Fibroblast of mammary gland (primary cell): ENCODE measurements at regions not wholly inside any gene's neighbourhood (a gene's known extent, or its start where the extent isn't known, plus 50 kb on each side); places are given as distances from the start of the nearest gene placed in this dataset.
"Not testable (repeated sequence)": the region's sequence is repeated elsewhere in the genome, so short reads cannot be mapped to it uniquely, and the experiment has no call there.

Source experiments
- DNase-seq: peaks from one replicate; pipeline ENCODE4 v3.0.0-alpha.2; 2010; ENCODE audit warnings: low read depth
- H3K4me3 ChIP-seq: 2 replicates; pipeline ENCODE4 v1.5.1; 2011; ENCODE audit warnings: low read depth, mild to moderate bottlenecking, low read length, moderate library complexity; ENCODE audit not compliant: control insufficient read depth
- CTCF ChIP-seq: conservative IDR thresholded peaks from 2 replicates; pipeline ENCODE4 v1.5.1; 2011; ENCODE audit warnings: low read depth, low read length, inconsistent platforms; ENCODE audit not compliant: control insufficient read depth, insufficient read depth

DNA sequence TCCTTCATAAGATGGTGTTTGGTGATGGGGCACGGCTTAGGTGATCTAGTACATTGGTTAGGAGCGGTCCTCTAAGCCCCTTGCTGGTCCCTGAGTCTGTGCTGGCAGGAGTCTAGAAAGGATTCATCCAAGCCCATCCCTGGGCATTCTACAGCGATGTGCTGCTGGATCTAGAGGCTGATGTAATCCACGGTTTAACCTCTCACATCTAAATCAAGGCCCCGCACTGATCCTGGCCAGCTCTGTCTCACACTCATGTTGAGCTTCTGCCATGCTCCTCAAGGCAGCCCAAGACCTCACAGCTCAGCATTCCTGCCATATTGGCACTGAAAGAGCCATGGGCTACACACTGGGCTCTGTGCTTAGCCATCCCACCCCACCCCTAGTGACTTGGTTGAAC lies 664.8 kb downstream of the STK39 start:
- no peak overlapping the region for H3K4me3 ChIP-seq
- DNase-seq = peak; percentile 17
- no peak for TF ChIP-seq CTCF

- no peak for TF ChIP-seq CTCF
- H3K4me3 ChIP-seq = no peak overlapping the region
- DNase-seq = peak; percentile 51
These were observed 665.3 kb downstream of the STK39 start for GRCh38 chr2:167581961-167582574.

- no peak overlapping the region for H3K4me3 ChIP-seq
- no peak for DNase-seq
- no peak for TF ChIP-seq CTCF
These were observed 667.6 kb downstream of the STK39 start for GRCh38 chr2:167579826-167580225.

GRCh38 chr2:167575276-167575675 lies 672.1 kb downstream of the STK39 start:
- no peak for TF ChIP-seq CTCF
- H3K4me3 ChIP-seq = no peak overlapping the region
- DNase-seq = no peak

- no peak for TF ChIP-seq CTCF
- DNase-seq = no peak
- H3K4me3 ChIP-seq = no peak overlapping the region
These were observed 674.3 kb downstream of the STK39 start for GRCh38 chr2:167572883-167573619.

DNA sequence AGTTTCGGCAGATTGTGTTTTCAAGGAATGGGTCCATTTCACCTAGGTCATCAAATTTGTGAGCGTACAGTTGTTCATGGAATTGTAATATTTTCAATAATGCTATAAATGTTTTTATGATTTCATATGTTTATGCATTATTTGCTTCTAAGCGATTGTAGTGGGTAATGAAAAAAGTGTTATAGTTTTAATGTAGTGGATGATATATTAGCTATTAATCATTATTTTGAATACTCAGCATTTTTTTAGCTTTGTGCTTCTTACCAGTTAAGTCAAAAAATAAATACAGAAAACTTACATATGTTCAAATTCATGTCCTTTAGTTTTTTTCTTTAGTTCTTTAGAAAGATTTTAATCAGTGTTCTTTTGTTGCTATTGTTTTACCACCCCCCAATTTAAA lies 677.0 kb downstream of the STK39 start:
- no peak overlapping the region for H3K4me3 ChIP-seq
- TF ChIP-seq CTCF = no peak

DNA sequence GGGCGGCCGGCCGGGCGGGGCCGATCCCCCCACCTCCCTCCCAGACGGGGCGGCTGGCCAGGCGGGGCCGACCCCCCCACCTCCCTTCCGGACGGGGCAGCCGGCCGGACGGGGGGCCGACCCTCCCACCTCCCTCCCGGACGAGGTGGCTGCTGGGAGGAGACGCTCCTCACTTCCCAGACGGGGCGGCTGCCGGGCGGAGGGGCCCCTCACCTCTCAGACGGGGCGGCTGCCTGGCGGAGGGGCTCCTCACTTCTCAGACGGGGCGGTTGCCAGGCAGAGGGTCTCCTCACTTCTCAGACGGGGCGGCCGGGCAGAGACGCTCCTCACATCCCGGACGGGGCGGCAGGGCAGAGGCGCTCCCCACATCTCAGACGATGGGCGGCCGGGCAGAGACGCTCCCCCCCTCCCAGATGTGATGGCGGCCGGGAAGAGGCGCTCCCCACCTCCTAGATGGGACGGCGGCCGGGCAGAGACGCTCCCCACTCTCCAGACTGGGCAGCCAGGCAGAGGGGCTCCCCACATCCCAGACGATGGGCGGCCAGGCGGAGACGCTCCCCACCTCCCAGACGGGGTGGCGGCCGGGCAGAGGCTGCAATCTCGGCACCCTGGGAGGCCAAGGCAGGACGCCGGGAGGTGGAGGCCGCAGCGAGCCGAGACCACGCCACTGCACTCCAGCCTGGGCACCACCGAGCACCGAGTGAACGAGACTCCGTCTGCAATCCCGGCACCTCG lies 675.8 kb downstream of the XIRP2 start:
- H3K4me3 ChIP-seq = not testable (repeated sequence)

More for the DNA sequence above, 677.0 kb downstream of the STK39 start:
- DNase-seq = no peak

GRCh38 chr2:167558272-167558991 lies 670.2 kb downstream of the XIRP2 start:
- H3K4me3 ChIP-seq, DNase-seq: not testable (repeated sequence)

More for the DNA sequence above, 675.8 kb downstream of the XIRP2 start:
- DNase-seq = not testable (repeated sequence)
